IMR-90 (cell line): ENCODE measurements at regions not wholly inside any gene's neighbourhood (a gene's known extent, or its start where the extent isn't known, plus 50 kb on each side); places are given as distances from the start of the nearest gene placed in this dataset.

Experiments used
- ATAC-seq: fragments of 200-7000 bp; cut with Tn5 transposase; 2 replicates; pipeline ENCODE4 v1.9.1; 2020; ENCODE audit warnings: low read depth, mild to moderate bottlenecking, moderate library complexity
- BruUV-seq: library from RNA; stranded (reverse); fragments of 400-500 nt; replicated peaks from 2 replicates; lab custom pipeline; 2021; lab: Mats Ljungman, UMichigan
- CTCF ChIA-PET: fragments of 300-600 bp; formaldehyde crosslinking; extraction: SDS; loops from one replicate; lab custom pipeline; 2021; ENCODE audit warnings: antibody characterized with exemption; lab: Yijun Ruan, JAX
- POLR2A ChIA-PET: fragments of 300-600 bp; sonication (Branson Sonifier 250); formaldehyde crosslinking; loops from one replicate; lab custom pipeline; 2022; ENCODE audit warnings: antibody characterized with exemption; ENCODE audit not compliant: unreplicated experiment; lab: Charles Lee
- DNase-seq: peaks from one replicate; pipeline ENCODE4 v3.0.0; 2013
- H2AFZ ChIP-seq: replicated peaks from 2 replicates; pipeline ENCODE3; 2013; ENCODE audit warnings: low read length, mild to moderate bottlenecking; ENCODE audit not compliant: poor library complexity
- H2AK5ac ChIP-seq: 2 replicates; pipeline ENCODE4 v1.6.1; 2013; ENCODE audit warnings: low read depth, low read length, inconsistent platforms
- H2AK9ac ChIP-seq: replicated peaks from 2 replicates; pipeline ENCODE3; 2013; ENCODE audit warnings: mild to moderate bottlenecking, low read depth, low read length, moderate library complexity; ENCODE audit not compliant: poor library complexity
- H2BK120ac ChIP-seq: 2 replicates; pipeline ENCODE4 v1.6.1; 2013; ENCODE audit warnings: low read depth, low read length, inconsistent platforms
- H2BK15ac ChIP-seq: 3 replicates; pipeline ENCODE4 v1.6.1; 2013; ENCODE audit warnings: low read depth, low read length, inconsistent platforms
- H2BK20ac ChIP-seq: 2 replicates; pipeline ENCODE4 v1.6.1; 2013; ENCODE audit warnings: low read depth, mild to moderate bottlenecking, inconsistent platforms, low read length, moderate library complexity
- H2BK5ac ChIP-seq: 2 replicates; pipeline ENCODE4 v1.6.1; 2013; ENCODE audit warnings: mild to moderate bottlenecking, low read depth, low read length, inconsistent platforms; ENCODE audit not compliant: poor library complexity, severe bottlenecking
- H3K14ac ChIP-seq: replicated peaks from 2 replicates; pipeline ENCODE4 v1.6.1; 2013; ENCODE audit warnings: low read depth, low read length, inconsistent platforms
- H3K18ac ChIP-seq: 2 replicates; pipeline ENCODE4 v1.6.1; 2013; ENCODE audit warnings: low read depth, low read length, control low read depth
- H3K23ac ChIP-seq: 2 replicates; pipeline ENCODE4 v1.6.1; 2013; ENCODE audit warnings: low read depth, low read length, inconsistent platforms
- H3K27ac ChIP-seq: 2 replicates; pipeline ENCODE4 v1.5.1; 2013; ENCODE audit warnings: mild to moderate bottlenecking, control low read depth, low read length; ENCODE audit not compliant: insufficient read depth
- H3K27me3 ChIP-seq: 2 replicates; pipeline ENCODE4 v1.6.1; 2013; ENCODE audit warnings: low read length; ENCODE audit not compliant: control insufficient read depth, insufficient read depth
- H3K36me3 ChIP-seq: 2 replicates; pipeline ENCODE4 v1.6.1; 2013; ENCODE audit warnings: low read length, mixed read lengths; ENCODE audit not compliant: control insufficient read depth, insufficient read depth
- H3K4ac ChIP-seq: 2 replicates; pipeline ENCODE4 v1.6.1; 2013; ENCODE audit warnings: low read depth, low read length, inconsistent platforms
- H3K4me1 ChIP-seq: 2 replicates; pipeline ENCODE4 v1.6.1; 2013; ENCODE audit warnings: low read length, mixed read lengths; ENCODE audit not compliant: control insufficient read depth, insufficient read depth
- H3K4me2 ChIP-seq: 2 replicates; pipeline ENCODE4 v1.6.1; 2013; ENCODE audit warnings: low read depth, mild to moderate bottlenecking, control low read depth, low read length, moderate library complexity
- H3K4me3 ChIP-seq: 2 replicates; pipeline ENCODE4 v1.5.1; 2013; ENCODE audit warnings: low read depth, mild to moderate bottlenecking, control low read depth, low read length, moderate library complexity; ENCODE audit not compliant: insufficient read depth
- H3K56ac ChIP-seq: 2 replicates; pipeline ENCODE4 v1.6.1; 2013; ENCODE audit warnings: low read length, inconsistent platforms; ENCODE audit not compliant: insufficient read depth; ENCODE audit errors: extremely low read depth
- H3K79me1 ChIP-seq, 2 experiments: 2 replicates each; pipeline ENCODE4 v1.6.1; 2013; ENCODE audit warnings: low read length in 2 of 2, inconsistent platforms in 1 of 2, low read depth in 1 of 2
- H3K9ac ChIP-seq: 2 replicates; pipeline ENCODE4 v1.6.1; 2013; ENCODE audit warnings: low read depth, low read length, control low read depth
- H3K9me1 ChIP-seq: 2 replicates; pipeline ENCODE4 v1.6.1; 2013; ENCODE audit warnings: low read length, inconsistent platforms; ENCODE audit not compliant: insufficient read depth
- H3K9me3 ChIP-seq: 2 replicates; pipeline ENCODE4 v1.6.1; 2013; ENCODE audit warnings: low read length; ENCODE audit not compliant: control insufficient read depth, insufficient read depth
- H4K20me1 ChIP-seq: 2 replicates; pipeline ENCODE4 v1.6.1; 2013; ENCODE audit warnings: low read length, inconsistent platforms; ENCODE audit not compliant: insufficient read depth
- H4K5ac ChIP-seq: 2 replicates; pipeline ENCODE4 v1.6.1; 2013; ENCODE audit warnings: mild to moderate bottlenecking, low read depth, low read length, control low read depth
- H4K8ac ChIP-seq, 2 experiments: 2 replicates each; pipeline ENCODE4 v1.6.1; 2013; ENCODE audit warnings: low read depth in 2 of 2, low read length in 2 of 2, control low read depth in 1 of 2, inconsistent platforms in 1 of 2
- H4K91ac ChIP-seq: 2 replicates; pipeline ENCODE4 v1.6.1; 2013; ENCODE audit warnings: low read depth, low read length, inconsistent platforms; ENCODE audit not compliant: insufficient read depth
- CEBPB ChIP-seq: IDR thresholded peaks from 2 replicates; pipeline ENCODE4 v1.6.1; 2012; ENCODE audit warnings: low read depth, low read length, improper control_type of control experiment
- CHD1 ChIP-seq: IDR thresholded peaks from 2 replicates; pipeline ENCODE4 v1.6.1; 2012; ENCODE audit warnings: low read depth, low read length, improper control_type of control experiment
- CTCF ChIP-seq: conservative IDR thresholded peaks from 2 replicates; pipeline ENCODE4 v1.5.1; 2012; ENCODE audit warnings: mild to moderate bottlenecking, low read depth, low read length, improper control_type of control experiment
- FOS ChIP-seq: fragments of 150-350 bp; IDR thresholded peaks from 2 replicates; pipeline ENCODE4 v1.6.1; 2016; ENCODE audit warnings: low read depth, low read length
- MAZ ChIP-seq: IDR thresholded peaks from 2 replicates; pipeline ENCODE4 v1.6.1; 2012; ENCODE audit warnings: low read depth, mild to moderate bottlenecking, low read length, improper control_type of control experiment, moderate library complexity, borderline replicate concordance
- MXI1 ChIP-seq: IDR thresholded peaks from 2 replicates; pipeline ENCODE4 v1.6.1; 2012; ENCODE audit warnings: low read depth, mild to moderate bottlenecking, low read length, moderate library complexity, borderline replicate concordance
- NFE2L2 ChIP-seq: fragments of 150-350 bp; IDR thresholded peaks from 2 replicates; pipeline ENCODE4 v1.6.1; 2016; ENCODE audit warnings: low read depth, mild to moderate bottlenecking, low read length
- POLR2A ChIP-seq: IDR thresholded peaks from 2 replicates; pipeline ENCODE4 v1.6.1; 2012; ENCODE audit warnings: mild to moderate bottlenecking, low read depth, low read length
- RCOR1 ChIP-seq: IDR thresholded peaks from 2 replicates; pipeline ENCODE4 v1.6.1; 2012; ENCODE audit warnings: mild to moderate bottlenecking, low read length, improper control_type of control experiment; ENCODE audit not compliant: insufficient replicate concordance
- RFX5 ChIP-seq: IDR thresholded peaks from 2 replicates; pipeline ENCODE4 v1.8.0; 2012; ENCODE audit warnings: low read depth, mild to moderate bottlenecking, low read length, moderate library complexity
- SMC3 ChIP-seq: fragments of 150-350 bp; IDR thresholded peaks from 2 replicates; pipeline ENCODE4 v1.6.1; 2016; ENCODE audit warnings: low read depth, mild to moderate bottlenecking, antibody characterized with exemption, low read length, moderate library complexity
- USF2 ChIP-seq: fragments of 150-350 bp; IDR thresholded peaks from 2 replicates; pipeline ENCODE4 v1.6.1; 2017; ENCODE audit warnings: mild to moderate bottlenecking, antibody characterized with exemption, low read length, low read depth
- WGBS, 2 experiments: methylation state at CpG; one replicate each; pipeline versions ENCODE4 v1.1.5 to v1.1.7; 2013; ENCODE audit warnings: missing lambda C conversion rate in 2 of 2; ENCODE audit not compliant: insufficient read length in 1 of 2; ENCODE audit errors: extremely low coverage in 2 of 2; 5-methylcytosine and 5-hydroxymethylcytosine counted together
- dilution Hi-C: fragments of 300-500 bp; cut with HindIII; formaldehyde crosslinking; loops from one replicate; pipeline ENCODE4 v1.14.3; 2018; ENCODE audit warnings: low sequenced_read_pairs; ENCODE audit not compliant: unreplicated experiment
- in situ Hi-C: fragments of 300-500 bp; cut with MboI; formaldehyde crosslinking; loops from 3 replicates; pipeline ENCODE4 v1.14.3; 2019; ENCODE audit warnings: low sequenced_read_pairs, inconsistent platforms, mixed read lengths
- intact Hi-C: fragments of 100-400 bp; cut with micrococcal nuclease; formaldehyde crosslinking; loops from 2 replicates; pipeline ENCODE4 v1.10.0; 2022
- TF ChIP-seq, protein P1 (sequence below): fragments of 150-350 bp; IDR thresholded peaks from 2 replicates; pipeline ENCODE4 v1.6.1; 2016; ENCODE audit warnings: low read depth, mild to moderate bottlenecking, low read length, moderate library complexity, borderline replicate concordance

GRCh38 chr2:132267105-132267497 lies 105.3 kb upstream of the ANKRD30BL start:
- intact Hi-C loops: loop anchor here (5.0 to 10.0 kb wide), 2 partner anchors 180 to 898 kb away; no protein-coding TSS in a partner anchor
- H2AFZ ChIP-seq: peak overlapping the region; percentile 11
- no TSS peak for BruUV-seq
- ATAC-seq (no peak), DNase-seq (no peak)
- H2AK9ac ChIP-seq: no peak overlapping the region
- no peaks in the 10 kb centered on the region for H3K79me1 ChIP-seq
- H2BK120ac ChIP-seq: no peak overlapping the region
- dilution Hi-C loops: no loop called here
- no peak overlapping the region for H3K23ac ChIP-seq
- no peaks in the 10 kb centered on the region for H3K9me3 ChIP-seq
- H3K9me1 ChIP-seq: no peaks in the 10 kb centered on the region
- H3K14ac ChIP-seq: no peak overlapping the region
- H4K20me1 ChIP-seq: no peaks in the 10 kb centered on the region
- H3K4me2 ChIP-seq: peak overlapping the region; percentile 75
- POLR2A ChIA-PET: no interaction called here
- H4K91ac ChIP-seq: no peak overlapping the region
- in situ Hi-C loops: no loop called here
- CTCF ChIA-PET: no interaction called here
- H3K36me3 ChIP-seq: no peaks in the 10 kb centered on the region
- 92% methylated on average over 1 of the region's 1 CpG; no CpG with 5 or more reads in 1 of the 2 experiments for WGBS, 2 experiments
- no peak overlapping the region for H3K4ac ChIP-seq
- peak overlapping the region in 1 of 2 experiments; percentile 60; a peak in 1 of 4 replicates for H4K8ac ChIP-seq
- no peak overlapping the region for H2BK5ac ChIP-seq
- no peak overlapping the region for H3K56ac ChIP-seq
- no peak overlapping the region for H3K18ac ChIP-seq
- H4K5ac ChIP-seq: no peak overlapping the region
- H3K4me1 ChIP-seq: no peaks in the 10 kb centered on the region
- H2BK20ac ChIP-seq: no peak overlapping the region
- H3K4me3 ChIP-seq: no peak overlapping the region
- peaks cover 4% of the 10 kb centered on the region; the same call in 1 of the 2 replicates for H3K27me3 ChIP-seq
- TF ChIP-seq FOS (no peak), MXI1 (no peak), SMC3 (no peak), RFX5 (no peak), RCOR1 (no peak), USF2 (no peak), CHD1 (no peak), NFE2L2 (no peak), MAZ (no peak), POLR2A (no peak), CTCF (no peak), CEBPB (no peak)
- TF ChIP-seq, protein P1, sequence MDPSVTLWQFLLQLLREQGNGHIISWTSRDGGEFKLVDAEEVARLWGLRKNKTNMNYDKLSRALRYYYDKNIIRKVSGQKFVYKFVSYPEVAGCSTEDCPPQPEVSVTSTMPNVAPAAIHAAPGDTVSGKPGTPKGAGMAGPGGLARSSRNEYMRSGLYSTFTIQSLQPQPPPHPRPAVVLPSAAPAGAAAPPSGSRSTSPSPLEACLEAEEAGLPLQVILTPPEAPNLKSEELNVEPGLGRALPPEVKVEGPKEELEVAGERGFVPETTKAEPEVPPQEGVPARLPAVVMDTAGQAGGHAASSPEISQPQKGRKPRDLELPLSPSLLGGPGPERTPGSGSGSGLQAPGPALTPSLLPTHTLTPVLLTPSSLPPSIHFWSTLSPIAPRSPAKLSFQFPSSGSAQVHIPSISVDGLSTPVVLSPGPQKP: no peak
- H3K9ac ChIP-seq: no peak overlapping the region
- no peak overlapping the region for H3K27ac ChIP-seq
- no peak overlapping the region for H2AK5ac ChIP-seq
- no peak overlapping the region for H2BK15ac ChIP-seq
